D341Med (cell line): ENCODE measurements at regions not wholly inside any gene's neighbourhood (a gene's known extent, or its start where the extent isn't known, plus 50 kb on each side); places are given as distances from the start of the nearest gene placed in this dataset.

Experiments used
- DNase-seq: peaks from one replicate; pipeline ENCODE4 v3.0.0; 2012; ENCODE audit warnings: low spot score

DNA sequence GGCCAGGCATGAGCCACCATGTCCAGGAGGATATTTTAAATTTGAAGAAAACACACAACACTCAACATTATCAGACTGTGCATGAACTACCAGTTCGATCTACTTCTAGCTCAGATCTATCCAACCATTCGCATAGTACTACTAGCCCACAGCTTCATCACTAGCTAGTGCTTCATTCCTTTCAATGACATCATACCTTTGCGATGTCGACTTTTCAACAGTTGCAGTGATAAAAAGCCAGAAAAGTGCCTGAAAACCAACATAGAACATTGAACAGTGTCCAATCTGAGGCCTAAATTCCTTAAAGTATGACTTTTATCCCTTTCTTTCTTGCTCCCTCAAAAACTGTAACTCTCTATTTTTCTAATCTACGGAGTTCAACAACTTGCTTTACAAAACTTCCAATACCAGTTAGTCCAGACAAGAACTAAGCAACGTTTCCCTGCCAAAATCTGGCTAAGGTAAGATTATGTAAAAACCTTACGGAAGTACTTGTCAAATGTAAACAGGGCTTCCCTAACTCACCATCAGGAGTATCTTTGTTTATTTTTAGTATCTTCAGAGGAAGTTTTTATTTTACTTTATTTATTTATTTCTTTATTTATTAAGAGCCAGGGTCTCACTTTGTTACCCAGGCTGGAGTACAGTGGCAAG, 434.0 kb upstream of the JARID2 start:
- no peak for DNase-seq

DNA sequence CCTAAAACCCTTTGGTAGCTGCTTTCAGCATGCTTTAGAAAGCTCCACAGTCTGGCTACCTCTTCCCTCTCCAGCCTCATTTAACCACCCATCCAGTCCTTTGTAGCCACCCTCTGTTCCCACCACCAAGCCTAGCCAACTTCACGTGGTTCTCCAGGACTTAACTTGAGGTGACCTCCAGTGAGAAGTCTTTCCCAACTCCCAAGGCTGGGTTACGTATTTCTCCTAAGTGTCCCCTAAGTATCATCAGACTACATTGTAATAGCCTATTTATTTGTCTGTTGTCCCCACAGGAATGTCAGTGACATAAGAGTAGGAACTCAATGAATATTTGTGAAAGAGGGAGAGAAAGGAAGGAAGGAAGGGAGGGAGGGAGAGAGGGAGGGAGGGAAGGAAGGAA, 431.9 kb upstream of the JARID2 start:
- no peak for DNase-seq

DNA sequence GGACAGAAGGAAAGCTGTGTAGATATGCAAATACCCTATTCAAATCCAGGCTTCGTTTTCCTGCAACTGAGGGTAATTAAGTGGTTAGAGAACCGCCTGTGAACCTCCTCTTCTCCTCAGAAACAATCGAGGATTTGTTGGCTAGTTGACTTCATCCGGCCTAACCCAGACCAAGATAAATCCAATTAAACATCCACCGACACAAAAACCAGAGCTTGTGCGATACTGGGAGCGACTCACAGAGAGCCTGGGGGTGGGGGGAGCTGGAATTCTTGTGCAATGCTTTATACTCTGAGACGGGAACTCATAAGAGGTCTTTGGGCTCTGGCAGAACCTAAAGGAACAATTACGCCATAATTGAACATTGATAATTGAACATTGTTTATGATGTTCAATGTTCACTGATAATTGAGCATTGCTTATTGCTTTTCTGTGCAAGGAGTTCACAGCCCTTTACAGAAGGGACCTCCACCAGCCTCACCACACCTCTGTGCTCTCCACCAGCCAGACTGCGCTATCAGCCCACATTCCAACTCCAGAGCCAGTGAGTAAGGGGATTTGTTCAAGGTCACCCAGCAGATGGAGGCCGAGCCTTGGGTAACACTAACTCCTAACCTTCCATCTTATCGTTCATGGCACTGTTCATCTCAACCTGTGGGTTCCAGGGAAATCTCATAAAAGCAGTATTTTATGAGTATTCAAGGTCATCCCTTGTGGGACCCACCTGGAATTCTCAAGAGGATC, 429.6 kb upstream of the JARID2 start:
- no peak for DNase-seq

DNA sequence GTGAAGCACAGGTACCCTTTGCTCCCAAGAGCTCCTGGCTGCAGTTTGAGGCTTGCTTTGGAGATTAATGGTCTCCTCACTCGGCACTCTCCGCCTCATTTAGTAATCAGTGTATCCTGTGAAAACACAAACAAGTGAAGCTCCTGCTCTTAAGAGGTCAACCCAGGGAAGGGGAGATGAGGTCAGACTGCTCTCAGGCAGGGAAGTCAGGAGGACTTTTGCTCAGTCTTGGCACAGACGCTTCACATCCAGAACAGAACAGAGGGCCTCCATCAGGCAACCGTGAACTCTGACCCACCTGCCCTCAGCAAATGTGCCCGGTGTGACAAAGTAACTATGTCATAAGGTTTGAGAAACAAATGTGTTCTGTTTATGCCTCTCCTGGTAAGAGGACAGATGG, 428.8 kb upstream of the JARID2 start:
- no peak for DNase-seq

DNA sequence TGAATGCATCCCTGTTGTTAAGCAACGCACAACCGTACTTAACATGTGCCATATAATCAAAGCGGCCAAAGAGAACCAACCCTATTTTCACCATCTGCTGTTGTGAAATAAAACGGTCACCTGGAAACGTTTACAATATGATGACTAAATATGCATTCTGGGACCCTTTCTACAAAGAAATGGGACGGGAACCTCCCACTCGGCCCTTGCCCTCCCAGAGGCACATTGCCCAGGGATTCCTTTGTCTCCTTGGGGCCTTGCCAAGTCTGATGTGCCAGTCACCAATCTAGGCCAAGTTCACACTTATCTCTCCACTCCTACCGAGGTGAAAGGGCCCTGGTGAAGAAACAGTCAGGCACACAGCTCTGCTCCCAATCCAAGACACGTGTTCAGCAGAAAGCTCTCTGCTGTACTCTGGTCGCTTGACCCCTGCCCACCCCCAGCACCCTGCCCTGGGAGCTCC, 427.4 kb upstream of the JARID2 start:
- DNase-seq = no peak

DNA sequence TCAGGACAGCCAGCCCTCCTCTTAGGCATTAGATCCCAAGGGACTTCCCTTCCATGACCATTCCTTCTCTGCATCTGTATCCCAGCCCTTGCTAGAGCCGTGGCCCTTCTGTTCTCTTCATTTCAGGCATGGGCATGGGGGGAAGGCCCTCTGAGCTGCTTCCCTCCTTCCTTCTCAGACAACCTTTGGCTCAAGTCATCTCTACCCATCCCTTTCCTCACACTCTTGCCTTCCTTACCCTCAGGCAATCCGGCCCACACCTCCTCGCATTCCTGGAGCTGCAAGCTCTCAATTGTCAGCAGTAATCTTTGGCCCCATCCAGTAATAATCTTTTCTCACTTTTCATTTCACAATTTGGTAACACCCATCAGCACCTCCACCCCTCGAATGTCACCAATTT, 426.9 kb upstream of the JARID2 start:
- no peak for DNase-seq

DNA sequence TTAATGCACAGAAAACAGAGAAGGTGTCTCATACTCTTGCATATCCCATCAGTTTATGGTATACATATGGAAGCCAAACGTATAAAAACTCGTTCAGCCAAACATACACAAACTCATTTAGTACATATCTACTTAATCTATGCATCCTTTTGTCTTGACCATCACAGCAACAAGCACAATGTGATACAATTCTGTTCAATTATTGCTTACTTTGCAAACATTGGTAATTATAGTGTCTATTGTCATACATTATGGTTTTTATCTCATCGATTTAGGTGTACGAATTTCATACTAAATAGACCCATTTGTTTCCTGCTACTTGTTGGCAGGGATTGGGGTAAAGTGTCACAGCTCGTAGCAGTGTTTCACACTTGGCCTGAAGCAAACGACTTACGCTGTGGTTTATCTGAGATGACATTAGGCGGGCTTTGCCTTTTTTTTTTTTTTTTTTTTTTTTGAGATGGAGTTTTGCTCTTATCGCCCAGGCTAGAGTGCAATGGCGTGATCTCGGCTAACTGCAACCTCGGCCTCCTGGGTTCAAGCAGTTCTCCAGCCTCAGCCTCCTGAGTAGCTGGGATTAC, 425.9 kb upstream of the JARID2 start:
- no peak for DNase-seq

DNA sequence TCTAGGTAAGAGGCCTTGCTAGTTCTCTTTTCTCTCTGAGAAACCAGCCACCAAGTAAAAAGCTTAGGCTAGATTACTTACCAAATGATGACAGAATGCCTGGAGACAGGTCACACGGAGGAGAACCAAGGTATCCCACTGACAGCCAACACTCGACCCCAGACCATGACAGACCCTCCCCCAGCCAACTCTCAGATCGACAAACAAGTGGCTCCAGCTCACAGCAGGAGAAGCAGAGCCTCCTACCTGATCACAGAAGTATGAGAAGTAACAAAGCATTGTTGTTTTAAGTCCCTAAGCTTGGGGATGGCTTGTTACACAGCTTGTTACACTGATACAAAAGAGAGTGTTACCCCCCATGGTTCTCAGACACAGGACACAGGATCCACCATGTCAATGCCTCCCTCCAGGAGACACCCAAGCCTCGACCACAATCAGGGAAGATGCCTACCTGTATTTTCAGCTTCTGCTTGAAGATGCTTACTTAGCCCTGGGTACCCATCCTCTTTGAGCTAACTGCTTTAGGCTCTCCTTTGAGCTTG, 423.8 kb upstream of the JARID2 start:
- DNase-seq = no peak

DNA sequence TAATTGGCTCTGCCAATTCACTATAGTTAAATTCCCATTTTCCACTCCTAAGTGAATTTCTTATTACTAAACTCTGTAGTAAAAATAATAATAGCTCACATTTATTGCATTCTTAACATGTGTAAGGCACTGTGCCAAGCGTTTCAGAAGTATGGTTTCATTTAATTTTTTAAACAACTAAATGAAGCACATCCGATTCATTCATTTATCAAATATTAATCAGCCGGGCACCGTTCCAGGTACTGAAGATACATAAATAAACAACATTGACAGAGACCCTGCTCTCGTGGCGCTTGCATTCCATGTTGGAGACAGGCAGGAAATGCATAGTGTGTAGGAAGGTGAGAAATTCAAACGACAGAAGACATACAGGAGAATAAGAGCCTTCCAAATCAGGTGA, 423.2 kb upstream of the JARID2 start:
- DNase-seq = no peak

DNA sequence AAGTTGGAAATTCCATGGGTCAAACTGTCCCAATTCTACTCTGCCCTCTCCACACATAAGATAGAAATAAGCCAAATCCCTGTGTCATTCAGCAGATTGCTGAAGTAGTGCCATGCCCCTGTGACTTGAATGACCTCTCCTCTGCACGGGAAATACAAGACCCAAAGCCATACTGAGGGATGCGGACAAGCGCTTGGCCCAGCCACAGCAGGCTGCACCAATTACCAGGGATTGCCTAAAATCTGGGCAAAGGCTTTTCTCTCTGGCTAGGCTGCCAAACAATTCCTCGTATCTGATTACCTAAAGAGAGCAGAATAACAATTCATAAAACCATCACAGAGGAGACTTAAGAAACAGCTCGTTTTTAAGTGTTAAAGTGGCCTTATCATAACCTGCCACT, 421.8 kb upstream of the JARID2 start:
- DNase-seq = no peak

DNA sequence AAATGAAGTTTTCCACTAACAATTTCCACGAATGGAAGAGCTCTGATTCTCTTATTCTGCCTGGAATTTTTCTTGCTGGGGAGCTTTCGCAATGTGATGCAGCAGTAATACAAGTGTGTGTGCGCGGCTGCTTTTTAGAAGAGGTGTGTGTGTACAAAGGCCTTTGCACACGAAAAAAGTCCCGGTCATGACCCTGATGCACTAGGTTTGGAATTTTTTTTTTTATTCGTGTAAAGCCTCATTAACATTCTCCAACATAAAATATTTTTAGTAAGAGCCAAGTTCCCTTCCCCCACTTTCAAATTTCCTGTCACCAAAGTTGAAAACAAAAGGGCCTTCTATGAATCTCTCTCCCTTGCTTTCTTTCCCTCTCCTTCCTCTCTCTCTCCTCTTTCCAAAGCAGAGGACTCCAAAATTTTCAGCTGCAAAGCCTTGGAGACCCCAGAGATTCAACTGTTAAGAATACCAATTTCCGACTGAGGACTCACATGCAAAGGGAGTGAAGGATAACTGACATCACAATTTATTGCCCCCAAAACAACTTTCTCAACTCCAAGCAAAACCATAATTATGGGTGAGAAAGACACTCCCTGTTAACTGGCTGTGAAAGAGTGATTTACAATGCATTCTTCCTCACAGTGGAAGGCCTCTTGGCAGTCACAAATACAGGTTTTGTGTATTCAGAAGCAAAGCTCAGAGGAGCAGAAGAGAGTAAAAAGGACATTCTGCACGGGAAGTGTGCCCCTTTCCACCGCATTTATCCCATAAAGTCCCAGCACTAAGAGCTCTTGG, 421.2 kb upstream of the JARID2 start:
- no peak for DNase-seq

DNA sequence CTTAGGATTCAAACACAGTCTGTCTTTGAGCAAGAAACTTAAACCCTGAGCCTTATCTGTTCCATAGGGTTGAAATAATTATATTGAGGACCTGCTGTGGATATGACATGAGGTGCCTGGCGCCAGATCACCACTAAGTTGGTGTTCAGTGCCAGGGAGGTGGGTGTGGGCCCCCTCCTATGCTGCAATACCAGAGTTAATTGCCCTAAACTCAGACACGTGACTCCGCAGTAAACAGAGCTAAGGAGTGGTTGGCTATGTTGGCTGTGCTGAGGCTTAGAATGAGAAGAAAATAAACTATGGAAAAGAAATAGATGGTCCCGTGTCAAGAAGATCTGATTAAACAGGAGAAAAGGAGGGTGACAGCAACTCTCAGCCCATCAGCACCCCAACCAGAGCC, 419.4 kb upstream of the JARID2 start:
- no peak for DNase-seq

DNA sequence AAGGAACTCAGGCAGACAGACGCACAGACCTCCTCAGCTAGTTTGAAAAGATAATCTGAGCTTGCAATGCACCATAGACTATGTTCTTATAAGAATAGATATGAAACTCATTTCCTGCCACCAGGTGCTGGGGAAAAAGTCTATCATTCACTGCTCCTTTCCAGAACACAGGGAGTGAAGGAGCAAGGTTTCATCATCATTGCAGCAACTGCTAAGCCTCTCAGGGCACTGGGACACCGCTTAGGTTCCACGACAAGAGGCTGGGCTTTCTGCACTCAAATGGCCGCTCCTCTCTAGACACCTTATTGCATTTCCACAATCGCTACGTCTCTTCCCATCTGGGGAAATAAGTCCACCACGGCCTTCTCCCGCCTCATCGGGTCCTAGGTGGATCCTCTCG, 418.5 kb upstream of the JARID2 start:
- no peak for DNase-seq

DNA sequence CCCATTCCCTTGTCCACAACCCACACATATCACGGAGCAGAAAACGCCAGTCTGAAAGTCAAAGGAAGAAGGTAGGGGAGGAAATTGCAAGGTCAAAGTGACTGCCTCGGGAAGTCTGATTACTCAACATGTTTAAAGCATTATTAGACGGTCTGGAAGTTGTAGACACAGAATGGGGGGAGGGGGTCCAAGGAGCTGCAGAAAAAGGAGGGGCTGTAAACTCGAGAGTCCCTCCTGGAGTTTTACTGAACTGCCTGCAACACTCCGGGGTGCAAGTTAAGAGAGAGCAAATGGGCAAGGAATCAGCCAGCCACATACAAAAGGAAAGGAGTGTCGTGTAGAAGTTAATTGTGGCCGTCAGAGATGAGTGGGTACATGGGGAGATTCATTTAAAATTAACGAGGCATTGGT, 417.7 kb upstream of the JARID2 start:
- DNase-seq = no peak

DNA sequence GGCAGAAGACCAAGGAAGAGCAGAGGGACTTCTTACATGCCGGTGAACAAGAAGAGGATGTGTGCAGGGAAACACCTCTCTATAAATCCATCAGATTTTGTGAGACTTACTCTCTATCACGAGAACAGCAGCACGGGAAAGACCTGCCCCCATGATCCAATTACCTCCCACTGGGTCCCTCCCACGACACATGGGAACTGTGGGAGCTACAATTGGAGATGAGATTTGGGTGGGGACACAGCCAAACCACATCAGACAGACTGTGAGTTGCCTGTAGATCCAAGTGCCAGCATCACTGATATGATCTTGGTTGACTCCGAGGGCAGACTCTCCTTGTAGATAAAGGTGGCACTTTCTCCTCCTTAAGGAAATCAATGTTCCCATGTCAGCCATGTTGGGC, 414.8 kb upstream of the JARID2 start:
- no peak for DNase-seq

DNA sequence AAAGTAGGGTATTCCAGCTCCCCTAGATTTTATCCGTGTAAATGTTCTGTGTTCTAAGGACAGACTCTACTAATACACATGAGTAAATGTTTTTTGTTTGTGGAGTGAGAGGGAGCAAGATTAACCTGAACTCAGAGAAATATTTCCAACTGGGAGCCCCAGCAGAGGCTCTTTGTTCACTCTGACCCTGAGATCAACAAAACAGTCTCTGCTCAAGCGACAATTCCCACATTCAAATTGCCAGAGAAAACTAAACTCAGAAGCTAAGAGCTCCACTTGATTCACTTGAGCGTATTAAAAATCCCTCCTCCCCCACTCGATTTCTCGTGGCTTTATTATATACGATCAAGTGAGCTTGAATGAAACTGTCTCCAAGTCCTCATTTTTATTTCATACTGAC, 413.9 kb upstream of the JARID2 start:
- no peak for DNase-seq

DNA sequence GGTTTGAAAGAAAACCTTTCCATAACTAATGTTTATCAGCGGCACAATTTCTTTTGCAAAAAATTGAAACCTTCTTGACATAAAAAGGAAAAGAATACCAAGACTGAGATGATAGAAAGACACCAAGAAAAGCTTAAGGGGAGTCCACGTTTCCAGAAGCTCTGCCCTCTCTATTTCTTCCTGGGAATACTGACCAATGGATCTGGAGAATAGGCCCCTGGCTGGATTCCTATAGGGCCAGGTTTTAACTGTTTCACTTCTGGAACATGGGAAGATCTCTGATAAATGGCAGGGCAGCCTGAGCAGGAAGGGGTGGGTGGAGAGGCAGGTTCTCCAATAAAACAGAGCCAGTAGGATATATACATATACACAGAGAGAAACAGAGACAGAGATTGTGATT, 413.4 kb upstream of the JARID2 start:
- DNase-seq = no peak

DNA sequence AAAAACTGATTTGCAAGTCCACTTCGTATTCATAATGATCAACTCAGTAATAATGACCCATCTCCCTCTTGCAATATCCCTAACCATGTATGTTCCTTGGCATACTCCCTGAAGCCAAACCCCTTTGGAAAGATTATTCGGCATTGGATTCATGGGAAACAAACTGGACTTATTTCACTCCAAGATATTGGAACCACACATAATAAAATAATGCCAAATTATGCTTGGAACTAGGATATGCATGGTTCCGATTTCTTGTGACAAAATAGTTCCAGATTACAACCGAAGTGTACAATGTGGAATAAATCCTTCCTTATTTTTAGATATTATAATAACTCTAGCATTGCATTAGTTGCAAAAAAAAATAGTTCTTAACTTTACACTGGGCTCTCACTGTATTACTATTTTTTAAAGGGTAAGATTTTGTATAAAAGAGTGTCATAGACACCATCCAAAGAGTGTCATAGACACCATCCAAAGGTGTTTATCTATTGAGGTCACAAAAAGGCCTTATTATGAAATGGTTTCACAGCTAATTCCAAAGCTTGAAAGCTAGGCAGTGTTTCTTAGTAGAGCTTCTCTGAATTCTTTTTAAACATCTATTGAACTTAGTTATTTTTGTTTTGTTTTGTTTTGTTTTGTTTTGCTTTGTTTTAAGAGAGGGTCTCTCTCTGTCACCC, 410.9 kb upstream of the JARID2 start:
- no peak for DNase-seq

DNA sequence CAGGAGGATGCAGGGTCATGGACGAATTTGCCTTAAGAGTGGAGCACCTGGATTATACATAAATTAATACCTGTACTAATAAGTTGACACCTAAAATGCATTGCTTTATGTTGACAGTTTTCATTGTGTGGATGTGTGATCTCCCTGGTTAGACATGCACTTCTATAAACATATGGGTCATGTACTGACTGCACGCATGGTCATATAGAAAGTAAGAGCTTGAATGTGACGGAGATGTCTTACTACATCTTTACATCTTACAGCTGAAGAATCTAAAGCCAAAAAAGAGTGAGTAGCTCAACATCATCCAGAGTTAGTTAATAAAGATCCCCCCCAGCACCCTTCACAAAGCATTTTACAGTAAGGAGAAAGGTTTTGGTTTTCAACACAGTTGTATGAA, 408.4 kb upstream of the JARID2 start:
- no peak for DNase-seq

DNA sequence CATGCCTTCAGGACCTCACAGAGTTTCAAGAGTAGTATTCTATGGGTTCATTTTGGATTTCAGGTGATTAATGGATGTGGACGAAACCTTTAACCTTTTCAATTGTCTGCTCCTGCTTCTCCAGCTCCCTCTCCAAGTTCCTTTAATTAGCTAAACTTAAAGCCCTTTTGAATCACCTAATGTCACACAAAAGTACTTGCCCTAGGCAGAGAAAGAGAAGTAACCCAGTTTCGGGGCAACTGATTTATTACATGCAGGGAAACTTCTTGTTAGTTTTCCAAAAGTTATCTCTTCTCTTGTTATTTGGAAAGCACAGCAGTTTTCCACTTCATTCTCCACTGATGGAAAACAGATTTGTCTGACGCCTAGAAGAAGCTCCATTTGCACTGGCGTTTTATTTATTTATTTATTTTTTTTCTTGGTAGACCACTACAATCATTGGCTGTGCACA, 407.7 kb upstream of the JARID2 start:
- DNase-seq = no peak

DNA sequence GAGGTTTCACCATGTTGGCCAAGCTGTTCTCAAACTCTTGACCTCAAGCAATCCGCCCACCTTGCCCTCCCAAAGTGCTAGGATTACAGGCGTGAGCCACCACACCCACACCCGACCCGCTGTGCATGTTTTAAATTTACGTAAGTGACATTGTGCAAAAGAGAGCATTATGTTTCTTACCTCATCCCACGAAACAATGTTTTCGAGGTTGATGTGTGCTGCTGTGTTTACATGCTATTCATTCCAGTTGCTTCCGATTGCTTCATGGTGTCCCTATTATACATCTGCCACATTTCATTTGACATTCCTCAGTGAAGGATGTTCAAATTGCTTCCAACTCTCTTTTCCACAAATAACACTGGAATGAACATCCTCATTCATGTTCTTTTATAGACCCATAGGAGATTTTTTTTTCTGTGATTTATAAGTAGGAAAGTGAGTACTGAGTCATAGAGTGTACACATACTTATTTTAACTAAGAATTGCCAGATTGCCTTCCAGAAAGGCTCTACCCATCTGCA, 403.9 kb upstream of the JARID2 start:
- no peak for DNase-seq

DNA sequence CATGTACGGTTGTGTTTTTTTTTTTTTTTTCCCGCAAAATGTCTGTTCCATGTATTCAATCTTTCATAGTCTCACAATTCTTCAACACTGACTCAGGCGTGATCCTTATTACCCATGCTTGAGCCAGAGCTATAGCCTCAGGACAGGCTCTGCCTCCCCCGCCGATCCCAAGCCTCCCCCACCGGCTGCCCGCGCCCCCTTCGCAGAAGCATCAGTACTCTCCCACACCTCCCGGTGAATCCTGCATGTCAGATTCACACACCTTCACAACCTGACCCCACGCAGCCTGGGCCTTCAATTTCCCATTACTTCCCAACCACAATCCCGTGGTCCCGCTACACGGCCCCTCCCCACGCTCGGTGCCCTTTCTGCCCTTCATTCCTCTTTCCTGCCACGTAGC, 401.5 kb upstream of the JARID2 start:
- DNase-seq = no peak
